ENCODE measurements at regions not wholly inside any gene's neighbourhood (a gene's known extent, or its start where the extent isn't known, plus 50 kb on each side); places are given as distances from the start of the nearest gene placed in this dataset.
A peak's percentile ranks its signal among the peaks of the same experiment; 100 is the strongest.
"Not testable (repeated sequence)": the region's sequence is repeated elsewhere in the genome, so short reads cannot be mapped to it uniquely, and the experiment has no call there.

DNA sequence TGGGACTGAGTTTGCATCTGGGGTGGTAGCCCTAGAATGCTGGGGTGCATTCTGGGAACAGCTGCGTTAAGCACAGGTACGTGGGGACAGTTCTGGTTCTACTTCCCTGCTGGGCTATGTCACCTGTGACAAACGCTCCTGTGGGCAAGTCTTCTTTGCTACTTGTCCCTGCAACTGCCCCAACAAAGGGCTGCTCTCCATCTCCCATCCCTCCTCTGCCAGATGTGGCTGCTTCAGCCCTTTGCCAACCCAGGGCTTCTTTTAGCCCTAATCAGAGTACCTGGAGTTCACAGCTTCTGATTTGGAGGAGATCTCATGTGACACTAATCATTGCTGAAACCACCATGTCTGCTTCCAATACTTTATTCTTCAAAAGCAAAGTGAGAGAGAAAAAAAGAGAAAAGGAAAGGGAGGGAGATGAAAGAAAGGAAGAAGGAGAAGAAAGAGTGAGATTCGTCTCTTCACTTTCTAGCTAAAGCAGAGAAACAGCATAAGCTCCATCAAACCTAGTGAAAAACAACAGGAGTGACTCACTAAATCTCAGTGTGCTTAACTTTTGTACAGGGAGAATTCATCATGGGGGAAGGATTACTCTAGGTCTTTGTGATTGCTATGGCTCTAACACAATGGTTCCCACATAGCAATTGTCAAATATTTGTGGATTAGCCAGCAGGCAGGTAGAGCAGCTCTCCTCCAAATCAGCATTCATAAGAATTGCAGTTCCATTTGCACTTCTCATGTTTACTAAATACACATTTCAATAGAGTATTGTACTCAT, 174.8 kb downstream of the LRIG3 start:
- no peak for DNase-seq (ENCODE audit: extremely low spot score, unreplicated experiment)
- H3K4me3 Mint-ChIP-seq (ENCODE audit: unreplicated experiment): no peak overlapping the region
- H3K27ac Mint-ChIP-seq (ENCODE audit: unreplicated experiment): no peak overlapping the region

DNA sequence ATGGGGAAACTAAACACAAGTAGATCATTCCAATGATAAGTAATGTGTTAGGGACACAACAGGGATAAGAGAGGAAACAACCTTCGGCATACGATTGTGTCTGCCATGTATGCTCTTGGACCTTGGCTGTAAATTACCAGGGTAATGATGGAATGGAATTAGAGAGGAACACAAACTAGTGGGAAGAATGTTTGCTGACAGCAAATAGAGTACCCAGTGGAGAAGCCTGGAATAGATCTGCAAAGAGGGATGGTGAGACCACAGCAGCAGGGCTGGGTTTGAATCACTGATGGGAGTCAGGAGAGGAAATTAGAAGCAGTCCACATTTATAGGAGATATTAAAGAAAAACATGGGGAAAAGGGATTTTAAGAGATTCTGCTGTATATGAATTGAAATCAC, 172.8 kb downstream of the LRIG3 start:
- peaks cover 22% of the 10 kb centered on the region for H3K4me1 Mint-ChIP-seq (ENCODE audit: unreplicated experiment)
- H3K36me3 Mint-ChIP-seq (ENCODE audit: unreplicated experiment): no peaks in the 10 kb centered on the region
- H3K27me3 Mint-ChIP-seq (ENCODE audit: unreplicated experiment): no peaks in the 10 kb centered on the region
- peaks cover 5% of the 10 kb centered on the region for H3K9me3 Mint-ChIP-seq (ENCODE audit: unreplicated experiment)
- no peak overlapping the region for H3K4me3 Mint-ChIP-seq (ENCODE audit: unreplicated experiment)
- DNase-seq (ENCODE audit: extremely low spot score, unreplicated experiment): no peak
- H3K27ac Mint-ChIP-seq (ENCODE audit: unreplicated experiment): no peak overlapping the region
- TF ChIP-seq, protein P1, sequence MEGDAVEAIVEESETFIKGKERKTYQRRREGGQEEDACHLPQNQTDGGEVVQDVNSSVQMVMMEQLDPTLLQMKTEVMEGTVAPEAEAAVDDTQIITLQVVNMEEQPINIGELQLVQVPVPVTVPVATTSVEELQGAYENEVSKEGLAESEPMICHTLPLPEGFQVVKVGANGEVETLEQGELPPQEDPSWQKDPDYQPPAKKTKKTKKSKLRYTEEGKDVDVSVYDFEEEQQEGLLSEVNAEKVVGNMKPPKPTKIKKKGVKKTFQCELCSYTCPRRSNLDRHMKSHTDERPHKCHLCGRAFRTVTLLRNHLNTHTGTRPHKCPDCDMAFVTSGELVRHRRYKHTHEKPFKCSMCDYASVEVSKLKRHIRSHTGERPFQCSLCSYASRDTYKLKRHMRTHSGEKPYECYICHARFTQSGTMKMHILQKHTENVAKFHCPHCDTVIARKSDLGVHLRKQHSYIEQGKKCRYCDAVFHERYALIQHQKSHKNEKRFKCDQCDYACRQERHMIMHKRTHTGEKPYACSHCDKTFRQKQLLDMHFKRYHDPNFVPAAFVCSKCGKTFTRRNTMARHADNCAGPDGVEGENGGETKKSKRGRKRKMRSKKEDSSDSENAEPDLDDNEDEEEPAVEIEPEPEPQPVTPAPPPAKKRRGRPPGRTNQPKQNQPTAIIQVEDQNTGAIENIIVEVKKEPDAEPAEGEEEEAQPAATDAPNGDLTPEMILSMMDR (IDR thresholded peaks at IDR 0.05): no peak

More for the DNA sequence above, 174.8 kb downstream of the LRIG3 start:
- H3K27me3 Mint-ChIP-seq (ENCODE audit: unreplicated experiment): no peaks in the 10 kb centered on the region
- no peaks in the 10 kb centered on the region for H3K36me3 Mint-ChIP-seq (ENCODE audit: unreplicated experiment)
- no peaks in the 10 kb centered on the region for H3K9me3 Mint-ChIP-seq (ENCODE audit: unreplicated experiment)
- H3K4me1 Mint-ChIP-seq (ENCODE audit: unreplicated experiment): peaks cover 14% of the 10 kb centered on the region
- TF ChIP-seq, protein P1 (IDR thresholded peaks at IDR 0.05): no peak

DNA sequence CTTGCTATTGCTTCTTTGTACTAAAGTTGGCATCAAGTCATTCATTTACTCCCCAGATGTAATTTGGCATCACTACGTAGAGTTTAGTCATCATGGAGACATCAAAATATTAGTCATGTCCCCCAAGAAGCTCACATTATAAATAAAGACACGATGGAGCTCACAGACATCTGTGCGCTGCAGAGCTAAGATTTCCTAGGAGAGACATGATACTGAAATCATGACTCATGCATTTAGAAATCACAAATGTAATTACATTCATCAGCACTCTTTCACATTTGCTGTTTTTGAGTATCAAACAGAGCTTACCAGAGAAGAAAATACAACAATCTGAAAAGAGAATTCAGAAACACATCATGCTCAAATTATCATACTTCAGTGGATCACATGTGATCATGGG, 169.8 kb downstream of the LRIG3 start:
- no peak for DNase-seq (ENCODE audit: extremely low spot score, unreplicated experiment)
- peaks cover 20% of the 10 kb centered on the region for H3K4me1 Mint-ChIP-seq (ENCODE audit: unreplicated experiment)
- peaks cover 10% of the 10 kb centered on the region for H3K9me3 Mint-ChIP-seq (ENCODE audit: unreplicated experiment)
- no peaks in the 10 kb centered on the region for H3K36me3 Mint-ChIP-seq (ENCODE audit: unreplicated experiment)
- TF ChIP-seq, protein P1 (IDR thresholded peaks at IDR 0.05): no peak
- peak overlapping the region; percentile 77 for H3K27ac Mint-ChIP-seq (ENCODE audit: unreplicated experiment)
- no peak overlapping the region for H3K4me3 Mint-ChIP-seq (ENCODE audit: unreplicated experiment)
- H3K27me3 Mint-ChIP-seq (ENCODE audit: unreplicated experiment): no peaks in the 10 kb centered on the region

DNA sequence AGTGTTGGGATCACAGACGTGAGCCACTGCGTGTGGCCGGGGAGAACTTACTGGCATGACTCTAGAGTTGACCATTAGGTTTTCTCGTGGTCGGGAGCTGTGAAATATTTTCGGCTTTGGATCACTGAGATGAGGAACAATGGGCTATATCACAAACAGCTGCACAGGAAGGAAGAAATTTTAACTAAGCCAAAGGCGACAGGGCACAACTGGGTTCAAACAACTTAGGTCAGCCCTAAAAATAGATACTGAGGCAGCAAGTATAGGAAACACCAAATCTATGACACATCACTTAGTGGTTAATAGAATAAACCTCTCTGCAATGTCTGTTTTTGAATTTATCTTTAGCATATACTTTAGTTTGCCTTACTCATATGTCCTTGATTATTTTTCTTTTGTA, 162.9 kb downstream of the LRIG3 start:
- H3K36me3 Mint-ChIP-seq (ENCODE audit: unreplicated experiment): peaks cover 2% of the 10 kb centered on the region
- peaks cover 41% of the 10 kb centered on the region for H3K4me1 Mint-ChIP-seq (ENCODE audit: unreplicated experiment)
- no peaks in the 10 kb centered on the region for H3K27me3 Mint-ChIP-seq (ENCODE audit: unreplicated experiment)
- peaks cover 23% of the 10 kb centered on the region for H3K9me3 Mint-ChIP-seq (ENCODE audit: unreplicated experiment)
- no peak overlapping the region for H3K4me3 Mint-ChIP-seq (ENCODE audit: unreplicated experiment)
- peak overlapping the region; percentile 87 for H3K27ac Mint-ChIP-seq (ENCODE audit: unreplicated experiment)
- DNase-seq (ENCODE audit: extremely low spot score, unreplicated experiment): no peak
- TF ChIP-seq, protein P1 (IDR thresholded peaks at IDR 0.05): no peak

DNA sequence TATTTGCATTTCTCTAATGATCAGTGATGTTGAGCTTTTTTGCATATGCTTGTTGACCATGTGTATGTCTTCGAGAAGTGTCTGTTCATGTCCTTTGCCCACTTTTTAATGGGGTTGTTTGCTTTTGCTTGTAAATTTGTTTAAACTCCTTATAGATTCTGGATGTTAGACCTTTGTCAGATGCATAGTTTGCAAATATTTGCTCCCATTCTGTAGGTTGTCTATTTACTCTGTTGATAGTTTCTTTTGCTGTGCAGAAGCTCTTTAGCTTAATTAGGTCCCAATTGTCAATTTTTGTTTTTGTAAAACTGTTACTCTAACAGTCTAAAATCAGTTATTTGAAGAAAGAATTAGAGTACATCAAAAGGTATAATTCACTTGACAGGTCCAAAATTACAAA, 160.6 kb downstream of the LRIG3 start:
- not testable (repeated sequence) for DNase-seq (ENCODE audit: extremely low spot score, unreplicated experiment); H3K36me3 Mint-ChIP-seq (ENCODE audit: unreplicated experiment); H3K4me3 Mint-ChIP-seq (ENCODE audit: unreplicated experiment); H3K27me3 Mint-ChIP-seq (ENCODE audit: unreplicated experiment)
- peak overlapping the region; percentile 67 for H3K27ac Mint-ChIP-seq (ENCODE audit: unreplicated experiment)
- H3K4me1 Mint-ChIP-seq (ENCODE audit: unreplicated experiment): peaks cover 58% of the 10 kb centered on the region
- peaks cover 17% of the 10 kb centered on the region for H3K9me3 Mint-ChIP-seq (ENCODE audit: unreplicated experiment)

All from osteocyte (in vitro differentiated cells).